ENCODE measurements at regions not wholly inside any gene's neighbourhood (a gene's known extent, or its start where the extent isn't known, plus 50 kb on each side); places are given as distances from the start of the nearest gene placed in this dataset.

DNA sequence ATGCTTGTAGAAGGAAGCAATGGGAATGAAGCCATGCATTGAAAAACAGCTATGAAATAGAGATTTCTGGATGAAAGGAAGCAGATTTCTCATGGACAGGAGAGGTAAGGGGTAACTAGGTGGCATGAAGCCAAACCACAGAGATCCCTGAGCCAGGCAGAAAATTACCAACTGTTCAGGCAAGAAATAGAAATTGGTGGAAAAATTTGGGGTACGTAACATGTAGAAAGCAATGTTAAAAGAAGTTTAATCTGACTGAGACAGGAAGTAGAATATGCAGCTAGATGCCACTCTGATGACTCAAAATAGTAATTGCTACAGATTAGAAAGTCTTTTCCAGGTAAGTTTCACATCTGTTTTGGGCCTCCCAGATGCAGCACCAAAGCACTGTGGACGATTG, 928.5 kb upstream of the CELF4 start:
- TF ChIP-seq, protein P1, sequence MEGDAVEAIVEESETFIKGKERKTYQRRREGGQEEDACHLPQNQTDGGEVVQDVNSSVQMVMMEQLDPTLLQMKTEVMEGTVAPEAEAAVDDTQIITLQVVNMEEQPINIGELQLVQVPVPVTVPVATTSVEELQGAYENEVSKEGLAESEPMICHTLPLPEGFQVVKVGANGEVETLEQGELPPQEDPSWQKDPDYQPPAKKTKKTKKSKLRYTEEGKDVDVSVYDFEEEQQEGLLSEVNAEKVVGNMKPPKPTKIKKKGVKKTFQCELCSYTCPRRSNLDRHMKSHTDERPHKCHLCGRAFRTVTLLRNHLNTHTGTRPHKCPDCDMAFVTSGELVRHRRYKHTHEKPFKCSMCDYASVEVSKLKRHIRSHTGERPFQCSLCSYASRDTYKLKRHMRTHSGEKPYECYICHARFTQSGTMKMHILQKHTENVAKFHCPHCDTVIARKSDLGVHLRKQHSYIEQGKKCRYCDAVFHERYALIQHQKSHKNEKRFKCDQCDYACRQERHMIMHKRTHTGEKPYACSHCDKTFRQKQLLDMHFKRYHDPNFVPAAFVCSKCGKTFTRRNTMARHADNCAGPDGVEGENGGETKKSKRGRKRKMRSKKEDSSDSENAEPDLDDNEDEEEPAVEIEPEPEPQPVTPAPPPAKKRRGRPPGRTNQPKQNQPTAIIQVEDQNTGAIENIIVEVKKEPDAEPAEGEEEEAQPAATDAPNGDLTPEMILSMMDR (IDR thresholded peaks at IDR 0.05): no peak
- TF ChIP-seq POLR2A (IDR thresholded peaks at IDR 0.05) (no peak), POLR2AphosphoS5 (IDR thresholded peaks at IDR 0.05) (no peak)

Data from sigmoid colon (tissue), 4 donors.